ENCODE measurements at regions not wholly inside any gene's neighbourhood (a gene's known extent, or its start where the extent isn't known, plus 50 kb on each side); places are given as distances from the start of the nearest gene placed in this dataset.
"Not testable (repeated sequence)": the region's sequence is repeated elsewhere in the genome, so short reads cannot be mapped to it uniquely, and the experiment has no call there.

GRCh38 chr21:23607782-23608431, 1999.4 kb downstream of the MRPL39 start:
- DNase-seq (ENCODE audit: low spot score): no peak

GRCh38 chr21:23601549-23601948, 2005.7 kb downstream of the MRPL39 start:
- DNase-seq (ENCODE audit: low spot score): no peak

GRCh38 chr21:23593582-23593981, 2013.7 kb downstream of the MRPL39 start:
- no peak for DNase-seq (ENCODE audit: low spot score)

GRCh38 chr21:23585419-23585818, 2021.9 kb downstream of the MRPL39 start:
- DNase-seq (ENCODE audit: low spot score): no peak

- no peak for DNase-seq (ENCODE audit: low spot score)
Measured at GRCh38 chr21:23579573-23579972, 2027.7 kb downstream of the MRPL39 start.

GRCh38 chr21:23578027-23578426, 2029.3 kb downstream of the MRPL39 start:
- no peak for DNase-seq (ENCODE audit: low spot score)

- no peak for DNase-seq (ENCODE audit: low spot score)
Measured at GRCh38 chr21:23574932-23575331, 2032.3 kb downstream of the MRPL39 start.

GRCh38 chr21:23548924-23549323, 2058.4 kb downstream of the MRPL39 start:
- not testable (repeated sequence) for DNase-seq (ENCODE audit: low spot score)

GRCh38 chr21:23543333-23543732, 2063.9 kb downstream of the MRPL39 start:
- DNase-seq (ENCODE audit: low spot score): no peak

- DNase-seq (ENCODE audit: low spot score): no peak
Measured at GRCh38 chr21:23542097-23542496, 2065.2 kb downstream of the MRPL39 start.

- no peak for DNase-seq (ENCODE audit: low spot score)
Measured at GRCh38 chr21:23541571-23541970, 2065.7 kb downstream of the MRPL39 start.

- no peak for DNase-seq (ENCODE audit: low spot score)
Measured at GRCh38 chr21:23534850-23535249, 2072.4 kb downstream of the MRPL39 start.

- no peak for DNase-seq (ENCODE audit: low spot score)
Measured at GRCh38 chr21:23531444-23531843, 2075.8 kb downstream of the MRPL39 start.

- no peak for DNase-seq (ENCODE audit: low spot score)
Measured at GRCh38 chr21:23524685-23525084, 2082.6 kb downstream of the MRPL39 start.

- DNase-seq (ENCODE audit: low spot score): no peak
Measured at GRCh38 chr21:23522751-23523150, 2084.5 kb downstream of the MRPL39 start.

GRCh38 chr21:23507501-23507900, 2099.8 kb downstream of the MRPL39 start:
- no peak for DNase-seq (ENCODE audit: low spot score)

- DNase-seq (ENCODE audit: low spot score): no peak
Measured at GRCh38 chr21:23496729-23497128, 2110.6 kb downstream of the MRPL39 start.

GRCh38 chr21:23488245-23488644, 2119.0 kb downstream of the MRPL39 start:
- no peak for DNase-seq (ENCODE audit: low spot score)

GRCh38 chr21:23480591-23481270, 2126.6 kb downstream of the MRPL39 start:
- DNase-seq (ENCODE audit: low spot score): no peak

GRCh38 chr21:23478381-23478780, 2128.9 kb downstream of the MRPL39 start:
- no peak for DNase-seq (ENCODE audit: low spot score)

GRCh38 chr21:23475281-23476219, 2131.7 kb downstream of the MRPL39 start:
- DNase-seq (ENCODE audit: low spot score): no peak

GRCh38 chr21:23471877-23472276, 2135.4 kb downstream of the MRPL39 start:
- DNase-seq (ENCODE audit: low spot score): no peak

- no peak for DNase-seq (ENCODE audit: low spot score)
Measured at GRCh38 chr21:23463365-23463764, 2143.9 kb downstream of the MRPL39 start.

Data from left forelimb (tissue), 1 donor.